Suppressor macrophage (primary cell): ENCODE measurements at regions not wholly inside any gene's neighbourhood (a gene's known extent, or its start where the extent isn't known, plus 50 kb on each side); places are given as distances from the start of the nearest gene placed in this dataset.
"Not testable (repeated sequence)": the region's sequence is repeated elsewhere in the genome, so short reads cannot be mapped to it uniquely, and the experiment has no call there.

Experiments used
- DNase-seq, 4 experiments: peaks; one replicate each; pipeline ENCODE4 v3.0.0-alpha.2; 2020 to 2022

DNA sequence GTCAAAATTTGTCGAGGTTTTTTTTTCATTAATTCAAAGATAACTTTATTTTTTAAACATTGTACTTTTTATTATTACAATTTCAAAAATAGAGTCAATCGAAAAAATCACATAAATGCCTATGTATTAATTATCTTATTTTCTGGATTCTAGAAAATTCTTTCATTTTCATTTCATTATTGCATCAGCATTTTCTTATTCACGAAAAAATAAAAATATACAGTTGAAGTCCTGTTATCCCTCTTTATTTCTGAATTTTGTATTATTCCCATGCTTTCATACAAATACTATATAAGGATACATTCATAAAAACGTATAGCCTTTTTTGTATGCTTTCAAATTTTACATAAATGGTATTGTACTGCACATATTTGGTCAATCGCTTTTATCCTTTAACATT, 681.0 kb upstream of the USP24 start:
- no peak for DNase-seq

DNA sequence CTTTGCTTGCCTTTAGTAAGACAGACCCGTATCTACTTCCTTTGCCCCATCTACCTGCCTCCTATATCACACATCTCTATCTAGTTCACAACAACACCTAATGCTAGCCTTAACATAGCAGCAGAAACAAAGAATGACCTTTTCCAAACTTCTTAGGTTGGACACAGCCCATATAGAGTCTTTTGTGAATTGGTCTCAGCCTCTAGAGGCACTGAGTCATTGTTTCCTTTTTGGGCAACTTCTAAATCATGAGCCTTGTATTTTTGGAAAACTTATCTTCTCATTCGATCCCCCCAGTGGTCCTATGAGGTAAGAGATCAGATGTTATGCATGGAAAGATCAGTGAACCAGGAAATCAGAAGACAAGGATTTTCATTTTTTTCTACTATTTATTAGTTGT, 679.4 kb upstream of the USP24 start:
- DNase-seq: no peak

DNA sequence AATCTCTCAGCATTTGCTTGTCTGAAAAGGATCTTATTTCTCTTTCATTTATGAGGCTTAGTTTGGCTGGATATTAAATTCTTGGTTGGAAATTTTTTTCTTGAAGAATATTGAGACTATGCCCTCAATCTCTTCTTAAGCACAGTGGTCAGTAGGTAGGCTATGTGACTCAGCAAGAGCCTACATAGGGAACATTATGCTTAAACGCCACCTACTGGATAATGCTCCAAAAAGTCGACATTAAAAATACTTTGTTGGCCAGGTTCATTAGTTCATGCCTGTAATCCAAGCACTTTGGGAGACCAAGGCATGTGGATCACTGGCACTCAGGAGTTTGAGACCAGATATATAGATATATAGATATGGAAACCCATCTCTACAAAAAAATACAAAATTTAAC, 678.0 kb upstream of the USP24 start:
- peak; percentile 10 to 49 (median 26) for DNase-seq

DNA sequence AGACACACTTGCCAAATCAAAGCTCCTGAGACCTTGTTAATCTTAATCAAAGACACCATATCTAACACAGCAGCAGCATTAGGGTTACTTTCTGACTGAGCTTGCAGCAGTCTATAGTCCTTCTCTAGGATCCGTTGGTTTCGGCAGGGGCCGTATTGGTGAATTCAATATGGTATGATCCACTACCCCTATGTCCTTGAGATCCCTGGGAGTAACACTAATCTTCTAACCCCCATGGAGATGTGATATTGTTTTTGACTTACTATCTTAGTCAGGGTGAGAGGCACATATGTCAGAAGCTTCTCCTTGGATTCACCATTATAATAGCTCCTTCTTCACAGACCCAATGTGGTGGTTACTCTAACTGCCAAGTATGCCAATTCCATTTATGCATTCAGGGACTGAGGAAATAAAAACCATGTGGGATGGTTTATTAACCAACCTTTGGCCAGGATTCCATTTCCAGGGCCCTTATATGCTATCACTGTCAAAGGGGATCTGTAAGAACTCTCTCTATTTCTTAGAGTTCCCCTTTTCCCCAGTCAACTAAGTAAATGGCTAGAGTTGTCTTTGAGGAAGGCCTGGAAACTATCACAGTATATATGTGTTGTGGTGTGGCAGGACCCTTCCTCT, 673.6 kb upstream of the USP24 start:
- no peak for DNase-seq

DNA sequence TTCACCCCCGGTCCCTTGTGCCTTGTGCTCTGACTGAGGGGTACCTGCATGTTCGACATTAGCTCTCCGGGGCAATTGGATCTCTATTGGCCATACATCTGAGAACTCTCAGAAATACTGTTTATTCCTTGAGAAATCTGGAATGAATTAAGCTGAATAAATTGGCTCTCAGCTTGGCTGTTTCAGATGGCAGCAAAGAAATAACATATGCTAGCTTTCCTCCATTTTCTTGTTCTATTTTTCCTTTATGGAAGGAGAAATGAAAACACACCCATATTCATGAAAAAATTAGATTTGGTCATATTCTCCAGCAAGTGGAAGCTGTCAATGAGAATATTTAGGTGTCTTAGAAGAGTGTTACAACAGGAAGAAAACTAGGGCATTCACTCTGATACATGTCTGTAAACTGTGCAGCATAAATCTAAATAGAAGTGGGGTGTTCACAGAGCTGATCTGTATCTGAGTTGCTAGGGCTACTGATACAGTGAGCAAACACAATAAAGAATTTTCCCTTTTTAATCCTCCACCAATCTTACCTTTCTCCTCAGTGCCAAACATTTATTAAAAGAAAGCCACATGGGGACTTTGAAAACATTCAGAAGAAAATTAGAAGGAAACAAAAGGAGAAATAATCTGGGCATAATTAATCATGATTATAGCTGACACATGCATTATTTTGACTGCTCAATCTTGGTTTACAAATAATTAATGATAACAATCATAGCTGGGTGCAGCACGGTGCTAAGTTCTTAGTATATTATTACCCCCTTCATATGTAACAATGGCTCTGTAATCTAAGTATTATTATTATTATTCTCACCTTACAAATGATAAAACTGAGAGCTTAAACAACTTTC, 671.9 kb upstream of the USP24 start:
- no peak for DNase-seq

DNA sequence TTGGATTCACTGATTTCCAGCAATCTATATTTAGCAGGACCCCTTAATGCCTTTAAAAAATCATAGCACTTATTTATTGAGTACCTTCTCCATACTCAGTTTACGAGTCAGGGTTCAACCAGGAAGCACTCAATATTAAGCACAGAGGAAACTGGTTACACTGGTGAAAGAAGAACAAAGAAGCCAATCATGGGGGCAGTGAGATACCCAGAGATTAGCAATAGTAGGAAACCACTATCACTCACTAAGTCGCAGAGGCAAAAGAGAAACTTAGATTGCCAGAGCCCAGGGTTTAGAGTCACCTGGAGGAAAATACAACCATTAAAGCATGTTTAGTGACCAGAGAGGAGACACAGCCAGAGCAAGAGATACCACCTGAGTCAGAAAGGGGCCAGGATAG, 670.5 kb upstream of the USP24 start:
- no peak for DNase-seq

DNA sequence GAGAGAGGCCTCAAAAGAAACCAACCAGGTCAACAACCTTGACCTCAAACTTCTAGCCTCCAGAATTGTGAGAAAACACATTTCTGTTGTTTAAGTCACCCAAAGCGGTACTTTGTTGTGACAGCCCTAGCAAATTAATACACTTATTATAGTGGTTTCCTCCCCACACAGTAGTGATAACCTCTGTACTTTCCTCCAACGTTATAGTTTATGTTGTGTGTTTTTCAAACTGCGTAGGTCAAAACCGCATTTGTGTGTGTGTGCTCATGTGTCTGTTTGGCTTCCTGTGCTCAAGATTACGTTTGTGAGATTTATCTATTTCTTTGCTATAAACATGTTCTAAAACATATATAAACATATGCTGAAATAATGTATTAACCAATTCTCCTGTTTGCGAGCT, 667.8 kb upstream of the USP24 start:
- DNase-seq: no peak

DNA sequence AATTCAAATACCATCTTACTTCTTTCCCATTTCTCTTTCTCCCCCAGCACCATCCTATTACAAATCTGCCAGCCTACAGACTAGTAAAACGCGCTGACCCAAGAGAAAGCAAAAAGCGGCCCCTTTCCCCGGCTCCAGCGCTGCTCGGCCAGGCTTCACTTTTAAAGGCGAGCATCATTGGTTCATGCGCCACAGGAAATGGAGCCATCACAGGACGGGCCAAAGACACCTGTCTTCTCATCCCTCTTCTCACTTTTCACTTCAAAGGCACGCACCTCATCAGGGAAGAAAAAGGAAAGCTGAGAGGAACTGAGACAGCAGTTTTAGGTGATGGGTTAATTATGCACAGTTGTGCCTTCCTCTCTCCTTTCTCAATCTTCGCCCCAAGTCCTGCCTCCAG, 664.2 kb upstream of the USP24 start:
- no peak for DNase-seq

DNA sequence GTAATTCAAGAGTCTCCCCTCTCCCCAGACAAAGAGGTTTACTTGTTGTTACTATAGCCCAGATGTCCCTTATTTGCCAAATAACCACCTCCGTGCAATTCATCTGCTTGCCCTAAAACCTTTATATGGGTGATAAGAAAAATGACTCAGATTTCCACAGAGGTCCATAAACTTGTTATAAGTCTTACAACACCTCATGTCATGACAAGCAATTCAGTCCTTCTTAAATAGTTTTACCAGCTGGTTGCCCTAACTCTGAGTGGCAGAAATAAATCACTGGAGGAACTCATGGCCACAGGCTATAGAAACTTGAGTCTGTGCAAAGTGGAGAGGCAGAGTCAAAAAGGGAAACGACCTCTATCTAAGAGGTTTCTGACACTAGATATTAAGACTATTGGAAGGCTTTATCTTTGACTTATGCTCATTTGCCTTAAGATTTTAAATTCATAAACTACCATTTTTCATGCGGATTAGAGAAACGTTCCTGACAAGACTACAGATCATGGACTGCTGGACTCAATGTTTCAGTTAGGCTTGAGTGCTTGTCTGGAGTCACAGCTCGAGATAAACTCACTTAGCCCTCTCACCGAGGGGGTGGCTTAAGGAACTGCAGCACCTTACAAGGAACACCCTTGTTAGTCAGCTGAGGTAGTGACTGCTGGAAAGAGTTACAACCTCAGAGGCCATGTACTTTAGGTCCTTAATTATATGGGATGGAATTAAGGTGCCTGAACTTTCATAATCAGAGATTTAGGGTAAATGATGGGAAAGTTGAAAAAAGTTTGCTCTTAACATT, 662.5 kb upstream of the USP24 start:
- no peak for DNase-seq

DNA sequence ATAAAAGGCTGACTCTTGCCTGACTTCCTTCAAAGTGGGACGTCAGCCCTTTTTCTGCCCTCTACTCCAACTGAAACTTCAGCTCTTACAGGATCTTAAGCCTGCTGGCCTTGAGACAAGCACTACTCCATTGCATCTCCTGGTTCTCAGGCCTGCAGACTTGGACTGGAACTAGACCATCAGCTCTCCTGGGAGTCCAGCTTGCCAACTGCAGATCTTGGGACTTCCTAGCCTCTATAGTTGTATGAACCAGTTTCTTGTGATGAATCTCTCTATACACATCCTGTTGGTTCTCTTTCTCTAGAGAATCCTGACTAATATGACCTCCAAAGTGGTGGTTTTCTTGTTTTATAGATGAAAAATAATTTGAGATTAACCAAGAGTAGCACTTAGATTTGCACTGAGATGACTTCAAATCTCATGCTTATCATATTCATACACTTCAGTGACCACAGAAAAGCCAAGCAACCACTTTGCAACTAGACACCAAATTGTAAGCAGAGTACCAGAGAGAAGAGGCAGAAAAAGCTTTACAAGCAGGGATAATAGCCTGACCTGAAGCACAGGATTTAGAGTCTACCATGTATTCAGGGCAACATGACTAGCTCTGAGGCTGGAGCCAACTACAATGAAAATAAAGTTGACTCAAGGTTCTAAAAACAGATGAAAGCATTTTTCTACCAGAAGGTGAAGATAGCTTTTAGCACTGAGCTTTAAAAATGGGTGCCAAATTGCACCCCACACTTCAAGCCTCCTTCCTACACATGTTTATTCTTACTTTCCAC, 661.3 kb upstream of the USP24 start:
- DNase-seq: no peak

DNA sequence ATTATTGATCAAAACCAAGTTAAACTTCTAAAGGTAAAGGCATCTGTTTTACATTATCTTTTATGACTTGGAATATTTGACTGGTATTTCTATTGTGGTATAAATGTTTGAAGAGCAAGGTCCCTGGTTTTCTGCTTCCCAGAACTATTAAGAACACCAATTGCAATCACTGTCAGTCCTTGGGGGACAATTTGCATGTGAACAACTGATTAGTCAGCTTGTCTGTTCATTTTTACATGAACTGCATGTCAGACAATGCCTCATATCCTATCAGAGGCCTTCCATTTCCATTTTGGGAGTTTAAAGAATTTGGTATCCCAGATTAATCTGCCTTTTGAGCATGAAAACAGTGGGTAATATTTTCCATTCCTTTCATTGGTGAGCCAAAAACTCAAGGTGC, 654.9 kb upstream of the USP24 start:
- DNase-seq: no peak

DNA sequence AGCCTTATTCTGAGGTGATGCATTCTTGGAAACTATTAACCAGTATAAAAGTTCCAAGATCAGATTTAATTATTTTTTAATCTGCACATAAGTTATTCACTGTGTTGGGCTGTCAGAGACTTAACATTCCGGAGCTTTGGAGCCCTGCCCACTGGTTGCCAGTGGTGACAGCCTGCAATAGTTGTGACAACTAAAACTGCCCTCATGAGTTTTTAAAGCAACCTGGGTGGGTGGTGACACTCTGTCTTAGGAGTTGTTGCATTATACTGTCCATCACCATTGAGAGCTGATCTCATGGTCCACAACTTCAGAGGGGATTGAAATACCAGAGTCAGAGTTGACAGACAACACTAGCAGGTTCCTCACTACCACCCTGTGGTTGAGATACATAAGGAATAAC, 653.9 kb upstream of the USP24 start:
- no peak for DNase-seq

DNA sequence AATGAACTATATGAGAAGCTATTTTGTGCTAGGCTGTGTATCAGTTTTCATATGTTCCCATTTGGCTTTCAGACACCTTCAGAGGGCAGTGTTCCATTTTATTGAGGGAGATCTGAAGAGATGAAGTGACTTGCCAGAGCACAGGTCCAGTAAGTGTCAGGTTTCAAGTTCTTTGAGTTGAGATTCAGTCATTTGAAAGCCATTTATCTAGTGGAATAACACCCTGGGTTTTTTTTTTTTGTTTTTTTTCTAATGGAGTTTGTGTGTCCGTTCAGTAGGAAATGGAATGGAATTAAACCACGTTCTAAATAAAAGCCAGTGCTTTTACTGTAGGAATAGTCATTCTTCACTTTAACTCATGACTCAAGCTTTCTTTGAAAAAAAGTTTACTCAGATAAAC, 652.9 kb upstream of the USP24 start:
- DNase-seq: no peak

DNA sequence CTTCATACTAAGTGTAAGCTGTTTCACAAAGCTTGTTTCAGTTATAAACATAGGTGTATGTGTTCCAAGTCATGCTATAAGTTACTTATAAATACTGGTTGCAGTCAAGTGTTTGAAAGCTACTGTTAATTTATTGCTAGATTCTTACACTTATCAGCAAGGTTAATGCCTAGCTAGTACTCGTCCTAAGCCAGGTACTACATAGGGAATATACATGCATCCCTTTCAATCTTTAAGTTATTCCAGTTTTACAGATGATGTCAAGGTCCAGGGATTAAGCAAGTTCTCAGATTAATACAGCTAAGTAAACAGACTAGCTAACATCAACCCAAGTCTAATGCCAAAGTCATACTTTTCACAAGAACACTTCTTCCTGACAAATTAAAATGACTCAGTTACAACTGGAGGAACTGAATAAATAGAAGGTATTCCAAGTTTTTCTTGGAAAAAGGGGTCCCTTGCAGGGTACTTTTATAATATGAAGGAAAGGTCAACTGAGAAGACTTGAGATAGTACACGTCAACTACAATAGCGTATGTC, 652.2 kb upstream of the USP24 start:
- DNase-seq: no peak

DNA sequence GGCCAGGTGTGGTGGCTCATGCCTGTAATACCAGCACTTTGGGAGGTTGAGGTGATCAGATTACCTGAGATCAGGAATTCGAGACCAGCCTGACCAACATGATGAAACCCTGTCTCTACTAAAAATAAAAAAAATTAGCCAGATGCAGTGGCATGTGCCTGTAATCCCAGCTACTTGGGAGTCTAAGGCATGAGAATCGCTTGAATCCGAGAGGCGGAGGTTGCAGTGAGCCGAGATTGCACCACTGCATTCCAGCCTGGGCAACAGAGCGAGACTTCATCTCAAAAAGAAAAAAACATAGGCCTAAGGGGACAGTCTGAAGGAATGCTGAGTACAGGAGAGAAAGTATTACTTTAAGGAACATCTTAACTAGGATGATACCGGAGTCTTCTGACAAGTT, 650.6 kb upstream of the USP24 start:
- DNase-seq: not testable (repeated sequence)

DNA sequence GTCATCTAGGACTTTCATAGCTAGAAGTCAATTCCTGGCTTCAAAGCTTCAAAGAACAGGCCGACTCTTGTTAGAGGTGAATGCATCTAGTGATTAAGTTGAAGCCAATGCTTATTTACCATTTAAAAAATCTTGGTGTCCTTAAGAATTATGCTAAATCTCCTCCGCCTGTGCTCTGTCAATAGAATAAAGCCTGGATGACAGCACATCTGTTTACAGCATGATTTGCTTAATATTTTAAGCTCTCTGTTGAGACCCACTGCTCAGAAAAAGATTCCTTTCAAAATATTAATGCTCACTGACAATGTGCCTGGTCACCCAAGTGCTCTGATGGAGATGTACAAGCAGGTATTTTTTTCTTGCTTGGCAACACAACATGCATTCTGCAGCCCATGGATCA, 649.1 kb upstream of the USP24 start:
- no peak for DNase-seq

DNA sequence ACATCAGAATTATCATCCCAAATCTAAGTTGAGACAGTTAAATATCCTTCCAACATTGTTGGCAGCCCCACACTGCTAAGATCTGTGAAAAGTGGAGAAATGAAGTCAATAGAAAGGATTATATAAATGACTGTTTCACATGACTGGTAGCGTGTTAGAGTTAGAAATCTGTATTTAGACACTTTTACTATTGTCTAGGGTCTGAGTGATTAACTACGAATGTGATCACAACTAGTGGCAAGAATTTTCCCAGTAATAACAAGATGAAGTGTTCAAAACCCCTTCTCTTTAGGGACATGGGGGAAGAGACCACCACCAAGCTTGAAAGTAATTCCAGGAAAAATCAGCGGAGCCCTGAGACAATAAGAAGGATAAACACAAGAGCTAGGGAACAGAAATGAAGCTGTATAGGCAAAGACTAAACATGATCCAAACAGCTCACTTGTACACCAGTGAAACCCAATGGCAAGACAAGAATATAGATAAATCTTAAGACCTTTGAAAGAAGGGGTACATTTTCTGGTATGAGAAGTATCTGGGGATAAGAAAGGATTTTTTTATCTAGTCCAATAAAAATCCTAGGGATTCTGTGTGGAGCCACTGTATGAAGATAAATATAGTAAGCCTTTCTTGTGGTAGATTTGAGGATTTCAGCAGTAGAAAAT, 646.6 kb upstream of the USP24 start:
- no peak for DNase-seq

DNA sequence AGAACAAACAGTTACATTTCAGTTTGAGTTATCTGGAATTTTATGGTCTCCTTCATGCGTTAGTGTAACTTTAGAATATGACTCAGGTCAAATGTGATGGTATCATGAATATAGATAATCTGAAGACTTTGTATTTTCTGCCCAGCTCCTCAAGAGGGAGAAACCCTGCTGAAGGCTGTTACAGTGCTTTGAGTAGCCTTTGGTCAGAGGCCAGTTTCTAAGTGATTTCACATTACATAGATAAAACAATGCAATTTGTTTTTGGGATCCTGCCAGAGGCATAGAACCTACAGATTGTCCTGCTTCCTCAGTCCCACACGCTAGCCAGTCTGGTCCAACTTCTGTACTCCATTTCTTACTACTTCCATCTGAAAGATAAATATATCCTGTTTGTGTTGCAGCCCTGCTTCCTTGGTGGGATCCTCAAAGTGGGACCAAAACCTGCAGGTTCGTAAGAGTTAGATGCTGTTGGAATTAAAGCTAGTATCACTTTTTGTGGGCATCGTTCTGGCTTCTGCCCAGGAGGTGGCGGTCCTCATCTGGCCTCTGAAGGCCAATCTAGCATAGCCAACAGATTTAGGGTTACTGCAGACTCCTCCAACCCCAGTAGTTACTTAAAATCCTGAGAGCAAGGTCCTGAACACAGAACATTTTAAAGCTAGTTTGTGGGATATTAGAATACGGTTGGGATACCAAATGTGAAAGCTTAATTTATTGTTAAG, 645.8 kb upstream of the USP24 start:
- DNase-seq: no peak

DNA sequence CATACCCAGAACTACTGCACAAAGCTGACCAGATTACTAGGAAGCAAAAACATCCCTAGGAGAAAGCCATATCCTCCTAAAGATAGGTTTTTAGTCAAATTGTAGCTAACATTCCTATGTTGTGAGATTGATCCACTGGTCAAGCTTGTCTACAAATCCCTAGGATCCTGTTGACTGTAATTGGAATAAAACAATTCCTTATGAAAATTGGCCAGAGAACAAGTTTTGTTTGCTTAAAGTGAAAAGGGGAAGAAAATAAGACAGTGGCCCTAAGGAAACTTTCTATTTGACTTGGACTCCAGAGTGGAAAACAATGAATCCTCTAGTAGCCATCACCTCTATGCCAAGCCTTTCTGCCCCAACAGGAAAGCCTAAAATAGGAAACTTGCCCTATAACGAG, 645.2 kb upstream of the USP24 start:
- DNase-seq: no peak

DNA sequence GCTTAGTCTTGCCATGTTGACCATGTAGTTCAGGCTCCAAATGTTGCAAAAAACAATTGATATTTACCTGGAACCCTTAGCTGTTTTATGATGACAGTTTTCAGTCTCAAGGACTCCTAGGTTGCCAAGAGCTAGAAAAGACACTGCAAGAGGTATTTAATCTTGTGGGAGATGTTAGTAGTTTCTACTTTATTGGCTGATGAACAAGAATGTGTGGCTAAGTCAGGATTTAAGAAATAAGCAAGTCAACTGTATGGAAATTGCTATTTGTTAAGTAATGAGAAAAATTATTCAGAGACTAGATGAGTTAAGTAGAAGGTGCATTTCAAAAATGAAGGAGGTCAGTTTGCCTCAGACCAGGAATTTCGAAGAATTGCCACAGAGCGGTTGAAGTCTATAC, 639.7 kb upstream of the USP24 start:
- DNase-seq: no peak

DNA sequence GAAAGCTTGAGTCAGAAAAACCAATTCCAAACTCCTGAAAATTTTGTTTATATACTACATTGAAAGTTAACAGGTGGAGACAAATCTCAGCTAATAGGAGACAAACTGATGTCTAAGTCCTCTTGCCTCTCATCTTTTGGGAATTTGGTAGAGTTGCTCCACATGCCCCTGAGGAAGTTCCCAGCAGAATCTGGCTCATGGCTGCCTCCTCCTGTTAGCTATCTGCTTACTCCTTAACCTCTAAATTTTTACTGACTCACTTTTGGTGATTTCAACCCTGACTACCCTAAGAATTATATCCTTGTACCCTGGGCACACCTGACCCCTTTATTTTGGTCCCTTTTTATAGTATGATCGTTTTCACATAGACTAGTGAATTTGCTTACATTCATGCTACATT, 633.7 kb upstream of the USP24 start:
- peak in 1 of 4 experiments; percentile 7 for DNase-seq
